ENCODE measurements at regions not wholly inside any gene's neighbourhood (a gene's known extent, or its start where the extent isn't known, plus 50 kb on each side); places are given as distances from the start of the nearest gene placed in this dataset.

DNA sequence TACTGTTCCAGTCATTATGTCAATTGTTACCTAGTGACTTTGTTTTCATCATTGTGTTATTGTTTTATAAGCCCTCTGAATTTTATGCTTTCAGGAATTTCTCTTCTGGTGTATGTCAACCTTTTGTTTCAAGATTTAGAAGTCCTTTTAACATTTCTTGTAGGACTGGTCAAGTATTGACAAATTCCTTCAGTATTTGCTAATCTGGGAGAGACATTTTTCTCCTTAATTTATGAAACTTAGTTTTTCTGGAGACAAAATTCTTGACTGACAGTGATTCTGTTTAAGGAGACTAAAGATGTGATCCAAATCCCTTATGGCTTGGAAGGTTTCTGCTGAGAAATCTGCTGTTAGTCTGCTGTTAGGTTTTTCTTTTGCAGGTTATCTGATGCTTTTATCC, 84.9 kb upstream of the NT5C1B start:
- TF ChIP-seq CTCF (conservative IDR thresholded peaks at IDR 0.05; ENCODE audit: low read depth, low read length) = no peak
- TF ChIP-seq EZH2 (IDR thresholded peaks at IDR 0.05; ENCODE audit: low read length, unreplicated experiment) = no peak
- TF ChIP-seq EZH2phosphoT487 (IDR thresholded peaks at IDR 0.05; ENCODE audit: borderline replicate concordance, low read length) = no peak
